ENCODE measurements at regions not wholly inside any gene's neighbourhood (a gene's known extent, or its start where the extent isn't known, plus 50 kb on each side); places are given as distances from the start of the nearest gene placed in this dataset.

DNA sequence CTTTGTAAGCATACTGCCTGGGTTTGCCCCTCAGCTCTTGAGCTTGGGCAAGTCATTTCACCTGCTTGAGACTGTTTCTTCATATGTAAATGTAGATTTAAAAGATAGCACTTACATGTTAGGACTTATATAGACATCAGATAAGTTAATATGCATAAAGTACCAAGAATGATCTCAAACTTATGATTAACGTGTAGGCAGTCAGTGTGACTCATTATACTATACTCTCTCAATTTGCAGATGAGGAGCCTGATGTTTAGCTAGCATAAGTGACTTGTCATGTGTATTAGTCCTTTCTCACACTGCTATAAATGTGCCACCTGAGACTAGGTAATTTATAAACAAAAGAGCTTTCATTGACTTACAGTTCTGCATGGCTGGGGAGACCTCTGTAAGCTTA, 690.5 kb downstream of the KCNJ2 start:
- TF ChIP-seq POLR2A (IDR thresholded peaks at IDR 0.05) = no peak
- TF ChIP-seq, protein P1, sequence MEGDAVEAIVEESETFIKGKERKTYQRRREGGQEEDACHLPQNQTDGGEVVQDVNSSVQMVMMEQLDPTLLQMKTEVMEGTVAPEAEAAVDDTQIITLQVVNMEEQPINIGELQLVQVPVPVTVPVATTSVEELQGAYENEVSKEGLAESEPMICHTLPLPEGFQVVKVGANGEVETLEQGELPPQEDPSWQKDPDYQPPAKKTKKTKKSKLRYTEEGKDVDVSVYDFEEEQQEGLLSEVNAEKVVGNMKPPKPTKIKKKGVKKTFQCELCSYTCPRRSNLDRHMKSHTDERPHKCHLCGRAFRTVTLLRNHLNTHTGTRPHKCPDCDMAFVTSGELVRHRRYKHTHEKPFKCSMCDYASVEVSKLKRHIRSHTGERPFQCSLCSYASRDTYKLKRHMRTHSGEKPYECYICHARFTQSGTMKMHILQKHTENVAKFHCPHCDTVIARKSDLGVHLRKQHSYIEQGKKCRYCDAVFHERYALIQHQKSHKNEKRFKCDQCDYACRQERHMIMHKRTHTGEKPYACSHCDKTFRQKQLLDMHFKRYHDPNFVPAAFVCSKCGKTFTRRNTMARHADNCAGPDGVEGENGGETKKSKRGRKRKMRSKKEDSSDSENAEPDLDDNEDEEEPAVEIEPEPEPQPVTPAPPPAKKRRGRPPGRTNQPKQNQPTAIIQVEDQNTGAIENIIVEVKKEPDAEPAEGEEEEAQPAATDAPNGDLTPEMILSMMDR (IDR thresholded peaks at IDR 0.05) = no peak

All from uterus (tissue), 2 donors.